NT2/D1 (cell line): ENCODE measurements at regions not wholly inside any gene's neighbourhood (a gene's known extent, or its start where the extent isn't known, plus 50 kb on each side); places are given as distances from the start of the nearest gene placed in this dataset.

Source experiments
- DNase-seq: peaks from one replicate; pipeline ENCODE4 v3.0.0-alpha.2; 2011; ENCODE audit warnings: low read depth, low spot score
- H3K27me3 ChIP-seq: 2 replicates; pipeline ENCODE4 v1.6.0; 2011; ENCODE audit warnings: mild to moderate bottlenecking; ENCODE audit not compliant: insufficient read length, insufficient read depth
- H3K36me3 ChIP-seq: 2 replicates; pipeline ENCODE4 v1.6.1; 2011; ENCODE audit warnings: mild to moderate bottlenecking, low read length, mixed read lengths; ENCODE audit not compliant: insufficient read depth, insufficient read length
- H3K4me1 ChIP-seq: 2 replicates; pipeline ENCODE4 v1.5.1; 2011; ENCODE audit not compliant: insufficient read depth, insufficient read length
- H3K4me3 ChIP-seq: 2 replicates; pipeline ENCODE4 v1.5.1; 2011; ENCODE audit warnings: low read depth; ENCODE audit not compliant: insufficient read length
- H3K9ac ChIP-seq: 2 replicates; pipeline ENCODE4 v1.6.0; 2011; ENCODE audit warnings: low read depth; ENCODE audit not compliant: insufficient read length
- H3K9me3 ChIP-seq: 2 replicates; pipeline ENCODE4 v1.5.1; 2011; ENCODE audit warnings: mild to moderate bottlenecking, low read length; ENCODE audit not compliant: insufficient read depth
- SUZ12 ChIP-seq: IDR thresholded peaks from 2 replicates; pipeline ENCODE4 v1.6.1; 2011; ENCODE audit not compliant: insufficient read length, insufficient read depth; ENCODE audit errors: extremely low read depth
- YY1 ChIP-seq: IDR thresholded peaks from 2 replicates; pipeline ENCODE4 v1.6.1; 2011; ENCODE audit not compliant: insufficient read length, insufficient read depth
- ZNF274 ChIP-seq: IDR thresholded peaks from 2 replicates; pipeline ENCODE4 v1.6.1; 2011; ENCODE audit warnings: mild to moderate bottlenecking, low read depth, low read length

- no peaks in the 10 kb centered on the region for H3K27me3 ChIP-seq
- DNase-seq: no peak
- peaks cover 10% of the 10 kb centered on the region for H3K4me1 ChIP-seq
- TF ChIP-seq SUZ12 (no peak), YY1 (no peak), ZNF274 (no peak)
- H3K9me3 ChIP-seq: no peaks in the 10 kb centered on the region
- H3K4me3 ChIP-seq: no peak overlapping the region
- H3K9ac ChIP-seq: no peak overlapping the region
- H3K36me3 ChIP-seq: no peaks in the 10 kb centered on the region
These were observed 313.2 kb upstream of the HS6ST1 start for GRCh38 chr2:128631698-128632500.

GRCh38 chr2:128632501-128632800 lies 313.8 kb upstream of the HS6ST1 start:
- no peak for DNase-seq
- H3K9me3 ChIP-seq: no peaks in the 10 kb centered on the region
- no peak for TF ChIP-seq YY1
- TF ChIP-seq SUZ12: no peak
- no peak for TF ChIP-seq ZNF274
- H3K4me1 ChIP-seq: peaks cover 11% of the 10 kb centered on the region
- H3K4me3 ChIP-seq: no peak overlapping the region
- no peaks in the 10 kb centered on the region for H3K27me3 ChIP-seq
- no peaks in the 10 kb centered on the region for H3K36me3 ChIP-seq
- no peak overlapping the region for H3K9ac ChIP-seq

- Histone ChIP-seq H3K4me1 (peaks cover 15% of the 10 kb centered on the region), H3K4me3 (no peak overlapping the region), H3K27me3 (no peaks in the 10 kb centered on the region), H3K36me3 (no peaks in the 10 kb centered on the region), H3K9ac (no peak overlapping the region), H3K9me3 (no peaks in the 10 kb centered on the region)
- no peak for TF ChIP-seq YY1
- no peak for TF ChIP-seq SUZ12
- TF ChIP-seq ZNF274: no peak
- DNase-seq: no peak
These were observed 314.8 kb upstream of the HS6ST1 start for GRCh38 chr2:128633501-128633900.

- no peak for DNase-seq
- no peaks in the 10 kb centered on the region for H3K27me3 ChIP-seq
These were observed 316.8 kb upstream of the HS6ST1 start for GRCh38 chr2:128635361-128635900.

GRCh38 chr2:128636802-128637147 lies 318.1 kb upstream of the HS6ST1 start:
- DNase-seq: no peak
- Histone ChIP-seq H3K9me3 (no peaks in the 10 kb centered on the region), H3K9ac (no peak overlapping the region), H3K4me3 (no peak overlapping the region), H3K36me3 (no peaks in the 10 kb centered on the region), H3K27me3 (no peaks in the 10 kb centered on the region), H3K4me1 (peaks cover 24% of the 10 kb centered on the region)
- TF ChIP-seq YY1 (no peak), SUZ12 (no peak), ZNF274 (no peak)

More at GRCh38 chr2:128635361-128635900, 316.8 kb upstream of the HS6ST1 start:
- Histone ChIP-seq H3K9me3 (no peaks in the 10 kb centered on the region), H3K9ac (no peak overlapping the region), H3K36me3 (no peaks in the 10 kb centered on the region), H3K4me1 (peaks cover 23% of the 10 kb centered on the region), H3K4me3 (no peak overlapping the region)
- TF ChIP-seq SUZ12 (no peak), YY1 (no peak), ZNF274 (no peak)

GRCh38 chr2:128637481-128638155 lies 318.9 kb upstream of the HS6ST1 start:
- no peak for DNase-seq
- Histone ChIP-seq H3K9me3 (no peaks in the 10 kb centered on the region), H3K9ac (no peak overlapping the region), H3K27me3 (no peaks in the 10 kb centered on the region), H3K4me1 (peaks cover 24% of the 10 kb centered on the region), H3K36me3 (no peaks in the 10 kb centered on the region), H3K4me3 (no peak overlapping the region)
- TF ChIP-seq ZNF274: no peak
- no peak for TF ChIP-seq SUZ12
- TF ChIP-seq YY1: no peak

GRCh38 chr2:128638341-128639119 lies 319.9 kb upstream of the HS6ST1 start:
- Histone ChIP-seq H3K9me3 (no peaks in the 10 kb centered on the region), H3K9ac (no peak overlapping the region)
- peak; percentile 98 for DNase-seq

More at GRCh38 chr2:128638341-128639119, 319.9 kb upstream of the HS6ST1 start:
- Histone ChIP-seq H3K4me1 (peaks cover 26% of the 10 kb centered on the region), H3K27me3 (no peaks in the 10 kb centered on the region), H3K36me3 (no peaks in the 10 kb centered on the region), H3K4me3 (no peak overlapping the region)
- TF ChIP-seq ZNF274 (no peak), SUZ12 (no peak), YY1 (no peak)
